ENCODE measurements at regions not wholly inside any gene's neighbourhood (a gene's known extent, or its start where the extent isn't known, plus 50 kb on each side); places are given as distances from the start of the nearest gene placed in this dataset.

DNA sequence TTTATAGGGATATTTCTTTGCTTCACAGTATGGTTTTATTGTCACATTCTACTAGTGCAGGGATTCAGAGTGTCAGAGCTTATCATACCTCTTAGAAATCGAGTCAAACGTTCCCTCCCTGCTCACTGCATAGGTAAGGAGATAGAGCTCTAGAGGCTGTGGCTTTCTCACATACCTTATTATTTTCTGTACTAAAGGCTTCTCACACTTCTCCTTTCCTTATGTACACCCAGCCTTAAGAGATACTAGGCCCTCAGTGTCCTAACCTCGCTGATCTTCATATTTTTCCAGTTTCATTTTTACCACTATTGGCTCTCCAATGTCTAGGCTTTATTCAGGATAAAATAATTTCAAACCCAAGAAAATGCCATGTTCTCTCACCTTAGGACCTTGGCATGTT, 297.3 kb upstream of the RIOK2 start:
- Histone ChIP-seq H3K36me3 (ENCODE audit: insufficient read depth, low read length) (no peaks in the 10 kb centered on the region), H3K4me1 (ENCODE audit: insufficient read depth, low read length) (no peaks in the 10 kb centered on the region), H3K27me3 (ENCODE audit: insufficient read depth, low read length) (no peaks in the 10 kb centered on the region), H3K27ac (ENCODE audit: low read depth, low read length) (no peak overlapping the region), H3K9me3 (ENCODE audit: control insufficient read depth in 1 of 2, low read length in 2 of 2) (no peaks in the 10 kb centered on the region), H3K4me3 (ENCODE audit: low read length in 2 of 2) (no peak overlapping the region)
- no peak for DNase-seq
- CTCF ChIA-PET (ENCODE audit: partially characterized antibody), result no interaction called here
- Mint-ChIP-seq H3K27ac (no peak overlapping the region), H3K27me3 (peaks cover 0 to 2% of the 10 kb centered on the region in 2 donors), H3K9me3 (peaks cover 0 to 3% (median 0%) of the 10 kb centered on the region in 8 donors), H3K36me3 (no peaks in the 10 kb centered on the region), H3K4me3 (no peak overlapping the region), H3K4me1 (no peaks in the 10 kb centered on the region)
- POLR2A ChIA-PET (ENCODE audit: partially characterized antibody), result no interaction called here
- intact Hi-C loops (cut with micrococcal nuclease), result no loop called here

- Mint-ChIP-seq H3K27ac (no peak overlapping the region), H3K4me1 (no peaks in the 10 kb centered on the region), H3K27me3 (peaks cover 0 to under 1% of the 10 kb centered on the region in 2 donors), H3K9me3 (peaks cover 0 to 3% (median 0%) of the 10 kb centered on the region in 8 donors), H3K36me3 (no peaks in the 10 kb centered on the region), H3K4me3 (no peak overlapping the region)
- DNase-seq, result no peak
- intact Hi-C loops (cut with micrococcal nuclease), result no loop called here
- no peaks in the 10 kb centered on the region for H3K36me3 ChIP-seq (ENCODE audit: insufficient read depth, low read length)
- POLR2A ChIA-PET (ENCODE audit: partially characterized antibody), result no interaction called here
- no peaks in the 10 kb centered on the region for H3K27me3 ChIP-seq (ENCODE audit: insufficient read depth, low read length)
- no peaks in the 10 kb centered on the region for H3K9me3 ChIP-seq (ENCODE audit: control insufficient read depth in 1 of 2, low read length in 2 of 2)
- CTCF ChIA-PET (ENCODE audit: partially characterized antibody), result no interaction called here
- H3K4me1 ChIP-seq (ENCODE audit: insufficient read depth, low read length), result no peaks in the 10 kb centered on the region
- no peak overlapping the region for H3K4me3 ChIP-seq (ENCODE audit: low read length in 2 of 2)
- H3K27ac ChIP-seq (ENCODE audit: low read depth, low read length), result no peak overlapping the region
These were observed 305.1 kb upstream of the RIOK2 start for GRCh38 chr5:97488126-97488668.

DNA sequence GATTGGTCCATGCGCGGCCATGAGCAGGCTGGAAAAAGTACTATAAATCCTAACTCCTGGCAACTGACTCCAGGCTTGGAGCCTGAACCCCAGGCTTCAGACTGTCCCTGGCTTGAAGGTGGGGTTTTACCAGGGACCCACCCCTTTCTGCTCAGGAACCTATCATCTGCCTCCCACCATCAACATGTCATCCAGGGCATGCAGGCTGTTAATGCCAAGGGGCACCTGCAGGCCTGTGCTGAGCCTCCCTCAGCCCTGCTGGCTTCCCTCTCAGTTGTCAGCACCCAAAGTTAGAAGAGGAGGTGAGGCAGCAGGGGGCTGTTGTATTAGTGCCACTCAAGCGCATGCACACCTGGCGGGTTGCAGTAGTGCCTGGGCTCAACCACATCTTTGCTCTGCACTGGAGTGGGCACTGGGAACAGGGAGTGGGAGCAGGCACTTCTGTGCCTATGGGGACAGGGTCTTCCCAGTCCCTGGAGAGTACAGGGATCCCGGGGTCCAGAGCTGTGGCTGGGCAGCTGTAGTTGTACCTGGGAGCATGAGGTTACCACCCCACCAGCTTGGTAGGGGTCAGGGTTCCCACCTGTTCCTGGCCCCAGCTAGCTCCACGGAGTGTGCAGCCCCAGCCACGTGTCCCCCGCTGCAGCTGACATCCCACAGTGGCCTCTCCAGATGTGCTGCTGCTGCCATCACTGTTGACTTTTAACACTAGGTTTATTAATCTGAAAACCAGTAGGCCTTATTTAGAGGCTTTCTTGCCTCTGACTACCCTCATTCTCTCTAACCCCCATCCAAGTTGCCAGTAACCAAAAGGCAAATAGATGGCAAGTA, 306.2 kb upstream of the RIOK2 start:
- Histone ChIP-seq H3K36me3 (ENCODE audit: insufficient read depth, low read length) (no peaks in the 10 kb centered on the region), H3K4me3 (ENCODE audit: low read length in 2 of 2) (no peak overlapping the region), H3K27me3 (ENCODE audit: insufficient read depth, low read length) (no peaks in the 10 kb centered on the region), H3K4me1 (ENCODE audit: insufficient read depth, low read length) (no peaks in the 10 kb centered on the region), H3K9me3 (ENCODE audit: control insufficient read depth in 1 of 2, low read length in 2 of 2) (no peaks in the 10 kb centered on the region), H3K27ac (ENCODE audit: low read depth, low read length) (no peak overlapping the region)
- Mint-ChIP-seq H3K9me3 (peaks cover 0 to 2% (median 0%) of the 10 kb centered on the region in 8 donors), H3K4me3 (no peak overlapping the region), H3K27me3 (no peaks in the 10 kb centered on the region), H3K4me1 (no peaks in the 10 kb centered on the region), H3K36me3 (no peaks in the 10 kb centered on the region), H3K27ac (no peak overlapping the region)
- no peak for DNase-seq
- POLR2A ChIA-PET (ENCODE audit: partially characterized antibody), result no interaction called here
- intact Hi-C loops (cut with micrococcal nuclease), result no loop called here
- CTCF ChIA-PET (ENCODE audit: partially characterized antibody), result no interaction called here

- no peaks in the 10 kb centered on the region for H3K36me3 Mint-ChIP-seq
- H3K36me3 ChIP-seq (ENCODE audit: insufficient read depth, low read length), result no peaks in the 10 kb centered on the region
- H3K27ac Mint-ChIP-seq, result no peak overlapping the region
These were observed 311.4 kb upstream of the RIOK2 start for GRCh38 chr5:97494465-97494864.

GRCh38 chr5:97495301-97495700, 312.3 kb upstream of the RIOK2 start:
- ChIA-PET POLR2A (ENCODE audit: partially characterized antibody) (no interaction called here), CTCF (ENCODE audit: partially characterized antibody) (no interaction called here)
- intact Hi-C loops (cut with micrococcal nuclease), result no loop called here
- no peaks in the 10 kb centered on the region for H3K9me3 ChIP-seq (ENCODE audit: control insufficient read depth in 1 of 2, low read length in 2 of 2)
- no peak overlapping the region for H3K27ac ChIP-seq (ENCODE audit: low read depth, low read length)
- Mint-ChIP-seq H3K4me3 (no peak overlapping the region), H3K27ac (no peak overlapping the region), H3K9me3 (no peaks in the 10 kb centered on the region), H3K36me3 (no peaks in the 10 kb centered on the region), H3K27me3 (no peaks in the 10 kb centered on the region), H3K4me1 (no peaks in the 10 kb centered on the region)
- no peak overlapping the region for H3K4me3 ChIP-seq (ENCODE audit: low read length in 2 of 2)
- H3K4me1 ChIP-seq (ENCODE audit: insufficient read depth, low read length), result no peaks in the 10 kb centered on the region
- H3K27me3 ChIP-seq (ENCODE audit: insufficient read depth, low read length), result no peaks in the 10 kb centered on the region
- no peak for DNase-seq
- no peaks in the 10 kb centered on the region for H3K36me3 ChIP-seq (ENCODE audit: insufficient read depth, low read length)

More at GRCh38 chr5:97494465-97494864, 311.4 kb upstream of the RIOK2 start:
- ChIA-PET POLR2A (ENCODE audit: partially characterized antibody) (no interaction called here), CTCF (ENCODE audit: partially characterized antibody) (no interaction called here)
- Mint-ChIP-seq H3K27me3 (no peaks in the 10 kb centered on the region), H3K4me1 (no peaks in the 10 kb centered on the region), H3K9me3 (no peaks in the 10 kb centered on the region), H3K4me3 (no peak overlapping the region)
- intact Hi-C loops (cut with micrococcal nuclease), result no loop called here
- Histone ChIP-seq H3K27me3 (ENCODE audit: insufficient read depth, low read length) (no peaks in the 10 kb centered on the region), H3K9me3 (ENCODE audit: control insufficient read depth in 1 of 2, low read length in 2 of 2) (no peaks in the 10 kb centered on the region), H3K27ac (ENCODE audit: low read depth, low read length) (no peak overlapping the region), H3K4me1 (ENCODE audit: insufficient read depth, low read length) (no peaks in the 10 kb centered on the region), H3K4me3 (ENCODE audit: low read length in 2 of 2) (no peak overlapping the region)
- DNase-seq, result no peak

- POLR2A ChIA-PET (ENCODE audit: partially characterized antibody), result no interaction called here
- Histone ChIP-seq H3K4me3 (ENCODE audit: low read length in 2 of 2) (no peak overlapping the region), H3K27me3 (ENCODE audit: insufficient read depth, low read length) (no peaks in the 10 kb centered on the region), H3K9me3 (ENCODE audit: control insufficient read depth in 1 of 2, low read length in 2 of 2) (no peaks in the 10 kb centered on the region), H3K36me3 (ENCODE audit: insufficient read depth, low read length) (no peaks in the 10 kb centered on the region), H3K27ac (ENCODE audit: low read depth, low read length) (no peak overlapping the region), H3K4me1 (ENCODE audit: insufficient read depth, low read length) (no peaks in the 10 kb centered on the region)
- Mint-ChIP-seq H3K36me3 (no peaks in the 10 kb centered on the region), H3K4me3 (no peak overlapping the region), H3K9me3 (no peaks in the 10 kb centered on the region), H3K27me3 (peaks cover 0 to 1% of the 10 kb centered on the region in 2 donors), H3K27ac (no peak overlapping the region), H3K4me1 (no peaks in the 10 kb centered on the region)
- DNase-seq, result no peak
- intact Hi-C loops (cut with micrococcal nuclease), result no loop called here
- CTCF ChIA-PET (ENCODE audit: partially characterized antibody), result no interaction called here
These were observed 313.0 kb upstream of the RIOK2 start for GRCh38 chr5:97496037-97496436.

DNA sequence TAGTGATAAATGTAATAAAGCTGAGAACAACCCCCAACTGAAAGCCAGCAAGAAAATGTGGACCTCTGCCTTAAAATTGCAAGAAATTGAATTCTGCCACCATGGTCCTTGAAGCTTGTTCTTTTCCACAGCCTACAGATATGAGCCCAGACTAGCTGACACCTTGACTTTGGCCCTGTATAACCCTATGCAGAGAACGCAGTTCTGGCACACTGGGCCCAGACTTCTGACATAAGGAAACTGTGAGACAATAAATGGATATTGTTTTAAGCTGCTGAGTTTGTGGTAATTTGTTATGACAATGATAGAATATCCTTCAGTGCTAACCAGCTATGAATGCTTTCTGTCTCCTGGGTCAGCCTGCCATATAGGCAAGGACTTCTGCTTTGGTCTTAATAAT, 315.6 kb upstream of the RIOK2 start:
- H3K4me3 Mint-ChIP-seq, result no peak overlapping the region
- no peaks in the 10 kb centered on the region for H3K36me3 Mint-ChIP-seq
- ChIA-PET POLR2A (ENCODE audit: partially characterized antibody) (no interaction called here), CTCF (ENCODE audit: partially characterized antibody) (no interaction called here)
- no peaks in the 10 kb centered on the region for H3K27me3 ChIP-seq (ENCODE audit: insufficient read depth, low read length)
- H3K27ac ChIP-seq (ENCODE audit: low read depth, low read length), result no peak overlapping the region
- no peaks in the 10 kb centered on the region for H3K4me1 ChIP-seq (ENCODE audit: insufficient read depth, low read length)
- intact Hi-C loops (cut with micrococcal nuclease), result no loop called here
- DNase-seq, result no peak
- no peak overlapping the region for H3K4me3 ChIP-seq (ENCODE audit: low read length in 2 of 2)
- no peaks in the 10 kb centered on the region for H3K4me1 Mint-ChIP-seq
- H3K36me3 ChIP-seq (ENCODE audit: insufficient read depth, low read length), result no peaks in the 10 kb centered on the region
- no peak overlapping the region for H3K27ac Mint-ChIP-seq
- no peaks in the 10 kb centered on the region for H3K9me3 Mint-ChIP-seq
- peaks cover 0 to 1% of the 10 kb centered on the region in 2 donors for H3K27me3 Mint-ChIP-seq
- H3K9me3 ChIP-seq (ENCODE audit: control insufficient read depth in 1 of 2, low read length in 2 of 2), result no peaks in the 10 kb centered on the region
